Suppressor macrophage treated with lipopolysaccharide for 1 hour (primary cell): ENCODE measurements at regions not wholly inside any gene's neighbourhood (a gene's known extent, or its start where the extent isn't known, plus 50 kb on each side); places are given as distances from the start of the nearest gene placed in this dataset.

Source experiments
- DNase-seq, 3 donors: peaks; one replicate each; pipeline ENCODE4 v3.0.0-alpha.2; 2020 to 2022

DNA sequence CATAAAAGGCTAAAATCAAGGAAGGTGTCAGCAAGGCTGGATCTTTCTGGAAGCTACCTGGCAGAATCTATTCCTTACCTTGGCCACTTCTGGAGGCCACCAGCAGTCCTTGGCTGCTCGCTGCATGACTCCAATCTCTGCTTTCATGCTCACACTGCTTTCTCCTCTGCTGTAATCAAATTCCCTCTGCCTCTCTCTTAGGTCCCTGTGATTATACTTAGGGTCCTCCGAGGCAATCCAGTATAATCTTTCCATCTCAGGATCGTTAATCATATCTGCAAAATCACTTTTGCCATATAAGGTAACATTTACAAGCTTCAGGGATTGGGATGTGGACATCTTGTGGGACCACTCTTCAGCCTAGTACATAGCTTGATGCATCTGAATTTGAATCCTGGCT lies 110.7 kb upstream of the IVNS1ABP start:
- no peak for DNase-seq

DNA sequence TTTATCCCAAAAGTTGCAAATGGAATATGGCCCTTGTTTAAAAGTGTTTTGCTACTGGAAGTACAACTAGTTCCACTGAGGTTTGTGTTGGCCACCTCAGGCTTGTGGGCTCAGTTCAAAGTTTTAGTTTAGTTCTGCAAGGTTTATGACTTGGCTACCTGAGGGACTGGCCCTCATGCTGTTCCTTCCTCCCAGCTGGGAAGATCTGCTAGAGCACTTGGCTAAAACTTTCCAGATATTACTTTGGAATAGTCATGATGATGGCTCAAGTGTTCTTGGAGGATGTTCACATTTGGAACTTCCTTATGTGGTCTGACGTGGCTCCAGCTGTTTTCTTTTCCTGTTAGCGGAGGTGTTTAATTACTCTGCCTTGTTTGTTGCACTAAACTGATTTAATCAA lies 110.2 kb upstream of the IVNS1ABP start:
- peak; percentile 33 to 70 (median 38) for DNase-seq

DNA sequence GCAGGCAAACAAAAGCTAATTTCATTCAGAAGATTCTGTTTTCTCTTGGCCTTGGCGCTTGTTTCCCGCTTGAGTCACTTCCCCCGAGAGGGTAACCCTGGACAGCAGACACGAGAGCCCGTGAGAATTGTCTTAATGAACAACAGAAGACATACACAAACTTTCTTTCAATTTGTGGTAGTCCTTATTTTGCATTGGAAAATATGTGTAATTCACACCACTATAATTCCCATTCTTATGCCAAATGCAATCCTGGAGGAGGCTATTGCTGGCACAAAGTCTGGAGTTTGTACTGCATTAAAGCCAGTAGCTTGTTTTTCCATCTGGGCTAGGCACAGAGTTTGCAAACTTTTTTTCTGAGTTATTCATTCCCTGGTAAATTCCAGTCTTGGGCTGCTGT lies 109.8 kb upstream of the IVNS1ABP start:
- DNase-seq, result no peak

DNA sequence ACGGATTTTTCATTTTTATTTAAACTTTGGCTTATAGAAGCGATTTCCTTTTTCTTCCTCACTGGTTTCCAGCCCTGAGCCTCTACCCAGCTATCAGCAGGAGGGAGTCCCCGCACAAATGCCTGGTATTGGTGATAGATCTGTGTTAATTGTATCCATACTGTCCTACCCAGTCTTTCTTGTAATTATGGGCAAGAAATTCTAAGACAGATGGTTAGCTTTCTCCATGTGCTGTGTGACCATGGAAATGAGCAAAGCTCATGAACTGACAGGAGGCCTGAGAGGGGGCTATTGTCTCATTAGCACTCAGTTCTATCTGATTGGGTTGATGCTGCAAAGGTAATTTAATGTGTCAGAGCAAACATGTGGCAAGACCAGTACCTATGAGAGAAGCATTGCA lies 108.1 kb upstream of the IVNS1ABP start:
- no peak for DNase-seq

DNA sequence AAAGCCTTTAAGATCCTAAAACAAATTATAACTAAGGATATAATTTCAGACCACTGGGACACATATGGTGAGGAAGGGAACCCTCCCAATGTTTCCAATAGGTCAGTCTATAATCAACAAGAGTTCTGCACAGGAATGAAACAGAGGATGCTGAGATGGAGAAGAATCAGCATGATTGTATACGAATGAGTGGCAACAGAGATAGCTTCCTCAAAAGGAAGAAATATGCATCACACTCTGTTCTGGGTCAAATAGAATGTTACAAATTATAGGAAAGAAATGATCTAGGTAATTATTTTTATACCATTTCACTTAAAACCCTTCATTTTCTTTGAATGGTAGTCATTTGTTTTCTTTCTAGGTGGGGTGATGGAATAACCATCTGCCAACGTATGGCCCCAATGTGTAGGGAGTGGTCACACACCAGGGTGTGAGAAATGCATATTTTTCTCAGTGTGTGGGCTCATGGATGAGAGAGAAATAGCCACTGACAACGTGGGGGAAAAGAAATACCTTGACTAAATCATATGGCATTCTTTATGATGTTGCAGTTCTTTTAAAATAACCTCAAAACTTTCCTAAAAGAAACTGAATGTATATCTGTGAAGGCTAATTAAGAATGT lies 104.6 kb upstream of the IVNS1ABP start:
- DNase-seq, result no peak

DNA sequence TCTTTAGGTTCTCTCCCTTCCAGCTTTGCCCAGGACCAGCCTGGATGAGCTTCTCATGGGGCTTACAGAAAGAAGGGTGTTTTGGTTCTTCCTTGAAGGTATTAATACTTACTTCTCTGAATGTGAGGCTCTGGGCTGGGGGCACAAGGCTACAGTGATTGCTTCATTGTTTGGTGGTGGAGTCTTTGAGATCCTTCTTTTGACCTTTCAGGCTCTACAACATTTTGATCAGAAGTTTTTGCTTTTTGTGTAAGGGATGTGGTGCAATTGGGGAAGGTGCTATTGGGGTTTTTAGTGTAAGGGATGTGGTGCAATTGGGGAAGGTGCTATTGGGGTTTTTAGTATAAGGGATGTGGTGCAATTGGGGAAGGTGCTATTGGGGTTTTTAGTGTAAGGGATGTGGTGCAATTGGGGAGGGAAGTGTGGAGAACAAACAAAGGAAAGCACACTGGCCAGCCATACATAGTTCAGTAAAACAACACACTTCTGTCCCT lies 103.6 kb upstream of the IVNS1ABP start:
- peak; percentile 26 to 34 (median 26) for DNase-seq

DNA sequence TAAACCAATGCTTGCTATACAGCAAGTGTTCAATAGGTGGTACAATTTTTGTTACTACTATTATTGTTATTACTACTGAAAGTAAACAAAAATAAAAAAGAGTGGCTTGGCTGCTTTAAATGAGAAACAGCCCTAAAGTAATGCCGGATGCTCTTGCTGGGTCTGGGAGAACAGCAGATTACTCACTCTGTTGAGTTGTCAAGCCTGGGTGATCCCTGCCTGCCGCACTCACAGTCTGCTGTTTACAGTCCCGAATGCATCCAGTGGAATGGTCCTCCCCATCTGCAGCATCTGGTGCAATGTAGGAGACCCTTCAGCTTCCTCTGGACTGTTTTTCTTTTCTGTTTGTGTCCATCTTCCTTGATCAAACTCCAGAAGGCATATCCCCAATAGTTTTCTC lies 102.7 kb upstream of the IVNS1ABP start:
- DNase-seq, result no peak

DNA sequence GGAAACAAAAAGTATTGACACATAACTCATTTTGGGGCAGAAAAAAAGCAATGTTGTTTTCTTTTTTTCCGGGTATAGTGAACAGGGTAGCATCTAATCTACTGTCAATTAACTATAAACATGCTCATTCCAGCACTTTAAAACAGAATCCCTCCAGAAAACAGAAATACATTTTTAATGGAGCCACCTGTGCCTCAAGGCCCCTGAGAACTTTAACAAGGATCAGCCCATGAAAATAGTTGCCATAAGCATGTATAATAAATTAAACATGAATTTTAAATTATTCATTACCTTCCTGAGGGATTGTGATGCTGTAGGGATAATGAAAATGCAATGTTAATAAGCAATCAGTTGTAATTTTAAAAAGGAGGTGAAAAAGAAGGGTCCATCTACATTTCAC lies 101.4 kb upstream of the IVNS1ABP start:
- no peak for DNase-seq

DNA sequence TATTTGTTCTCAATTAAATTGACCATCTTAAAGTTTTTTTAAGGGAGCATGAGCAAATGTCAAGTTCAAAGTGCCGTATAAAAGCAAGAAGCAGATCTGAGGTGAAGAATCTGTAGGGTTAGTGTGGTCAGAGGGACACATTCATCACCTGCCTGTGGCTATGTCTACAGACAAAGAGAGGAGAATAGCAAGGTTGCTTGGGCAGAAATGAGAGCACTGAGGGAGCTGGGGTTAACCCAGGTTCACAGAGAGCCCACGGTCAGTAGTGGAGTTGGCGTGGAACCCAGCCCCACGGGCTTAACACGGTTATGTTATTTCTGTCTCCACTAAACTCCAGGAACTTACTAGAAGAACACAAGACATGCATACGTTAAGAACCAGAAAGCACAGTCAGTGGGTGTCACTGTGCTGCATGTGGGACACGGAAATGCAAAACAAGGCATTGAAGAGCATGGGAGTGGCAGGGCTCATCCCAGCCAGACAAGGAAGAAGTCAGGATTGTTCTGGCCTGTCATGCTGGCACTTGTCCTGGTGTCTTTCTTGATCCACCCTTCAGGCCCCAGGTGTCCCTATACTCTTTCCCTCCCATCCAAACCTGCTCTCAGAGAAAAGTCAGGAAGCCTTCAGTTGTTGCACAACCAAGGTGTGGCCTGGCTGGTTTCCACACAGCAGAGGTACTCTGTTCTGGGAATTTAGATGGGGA lies 95.5 kb upstream of the IVNS1ABP start:
- no peak for DNase-seq

DNA sequence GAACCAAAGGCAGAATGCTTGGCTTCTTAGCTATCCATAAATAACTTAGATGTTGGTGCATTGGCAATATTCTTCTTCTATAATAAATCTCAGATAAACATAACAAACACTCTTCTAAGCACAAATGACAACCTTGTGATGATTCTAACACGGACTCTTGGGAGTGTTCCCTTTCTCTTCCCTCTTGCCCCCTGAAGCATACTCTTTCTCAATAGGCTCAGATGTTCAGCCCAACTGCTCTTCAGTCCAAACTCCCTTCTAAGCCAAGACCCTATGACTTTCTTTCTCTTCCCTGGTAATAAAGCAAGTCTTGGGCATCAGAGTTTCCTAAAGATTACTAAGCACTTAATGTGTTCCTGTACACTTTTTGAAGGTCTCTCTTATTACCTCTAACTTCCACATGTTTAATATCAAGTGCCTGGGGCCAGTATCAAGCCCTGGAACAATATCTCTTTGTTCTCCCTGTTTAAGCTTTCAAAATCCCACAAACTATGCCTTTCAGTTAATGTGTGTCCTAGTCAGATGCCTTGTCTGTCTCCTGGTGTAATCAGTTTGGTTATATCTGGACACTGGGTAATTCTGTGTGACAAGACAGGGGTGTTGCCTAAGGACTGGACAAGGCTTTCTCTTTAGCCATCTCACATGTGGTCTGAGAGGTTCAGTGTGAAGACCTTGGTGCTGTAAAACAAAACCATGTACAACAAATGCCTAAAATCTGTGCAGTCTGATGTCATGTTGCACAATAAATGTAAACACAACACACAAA lies 92.9 kb upstream of the IVNS1ABP start:
- DNase-seq, result peak in 1 of 3 donors; percentile 25

DNA sequence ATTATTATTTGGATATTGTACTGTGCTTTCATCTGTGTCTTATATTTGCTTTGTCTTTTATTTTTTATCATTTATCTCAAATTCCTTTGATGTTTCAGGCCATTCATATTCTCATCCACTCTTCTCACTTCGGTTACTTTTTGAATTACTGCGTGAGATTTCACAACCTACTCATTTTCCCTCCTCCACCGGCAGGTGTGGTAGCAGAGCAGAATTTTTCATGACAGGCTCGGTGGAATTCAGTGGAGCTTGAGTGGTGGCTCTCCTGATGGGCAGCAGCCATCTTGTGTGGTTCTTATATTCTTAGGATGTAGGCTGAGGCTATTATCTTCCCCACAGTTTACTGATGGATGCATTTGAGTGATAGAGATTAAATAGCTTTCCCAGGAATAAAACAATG lies 92.3 kb upstream of the IVNS1ABP start:
- no peak for DNase-seq

DNA sequence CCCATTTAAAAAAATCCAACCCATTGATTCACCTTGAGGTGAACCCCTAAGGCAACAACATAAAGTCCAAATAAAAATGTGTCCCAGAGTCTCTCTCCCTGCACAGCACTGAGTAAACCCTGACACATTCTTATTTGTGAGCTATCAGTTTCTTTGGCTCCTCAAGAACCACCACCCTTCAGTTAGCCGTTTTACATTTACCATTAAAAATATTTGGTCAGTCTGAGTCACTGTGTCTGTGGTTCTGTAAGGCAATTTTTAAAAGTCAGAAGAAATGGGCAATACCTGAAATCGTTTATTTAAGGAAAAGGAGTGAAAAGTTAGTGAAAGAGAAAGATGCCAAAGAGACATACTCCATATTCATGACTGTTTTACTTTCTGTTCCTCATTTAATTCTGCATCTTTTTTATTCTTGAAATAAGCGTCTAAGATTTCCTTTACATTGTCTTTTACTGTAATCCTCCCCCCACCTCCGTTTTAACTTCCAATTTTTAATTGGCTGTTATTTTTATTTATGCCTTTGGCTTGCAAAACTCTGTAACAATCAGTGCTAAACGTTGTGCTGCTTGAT lies 91.7 kb upstream of the IVNS1ABP start:
- peak in 2 of 3 donors; percentile 39 to 52 for DNase-seq

DNA sequence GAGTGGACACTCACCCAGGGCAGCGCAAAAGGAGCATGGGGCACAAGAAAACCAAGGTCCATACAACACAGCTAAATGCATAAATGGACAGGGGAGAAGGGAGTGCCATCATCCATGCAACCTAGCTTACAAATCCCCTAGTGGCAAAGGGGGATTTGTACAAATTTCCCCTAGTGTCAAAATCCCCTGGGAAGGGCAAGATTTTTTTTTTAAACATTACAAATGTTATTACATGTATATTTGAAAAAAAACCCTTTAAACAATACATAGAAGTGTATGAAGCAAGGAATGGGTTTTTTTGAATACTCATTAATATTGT lies 89.6 kb upstream of the IVNS1ABP start:
- DNase-seq, result peak; percentile 62 to 85 (median 71)

DNA sequence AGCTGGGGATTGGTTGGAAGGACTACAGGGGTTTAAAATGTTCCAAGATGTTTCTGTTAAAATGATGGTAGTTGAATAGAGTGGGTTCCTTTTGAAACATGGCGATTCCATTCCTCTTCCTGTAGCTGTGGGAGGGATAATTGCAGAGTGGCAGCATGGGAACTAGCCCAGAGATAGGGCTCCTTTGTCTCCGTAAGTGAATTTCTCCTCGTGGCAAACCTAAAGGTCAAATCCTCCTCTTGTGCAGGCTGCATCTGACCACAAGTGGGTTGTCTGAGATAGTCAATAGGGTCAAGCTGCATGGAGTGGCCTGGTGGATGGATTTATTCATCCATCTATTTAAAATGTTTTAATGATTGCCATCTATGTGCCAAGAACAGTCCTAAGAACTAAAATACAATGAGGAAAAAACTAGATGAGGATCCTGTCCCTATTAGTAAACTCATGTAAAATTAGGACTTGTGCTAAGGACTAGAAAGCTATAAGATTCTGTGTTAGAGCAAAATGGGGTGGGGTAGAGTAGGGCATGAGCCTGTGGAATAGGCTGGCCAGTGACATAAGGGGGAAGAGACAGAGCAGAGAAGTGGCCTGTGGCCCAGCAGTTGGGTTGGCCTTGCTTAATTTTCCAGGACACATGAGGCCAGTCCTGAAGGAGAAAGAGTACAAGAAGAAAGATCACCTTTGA lies 89.1 kb upstream of the IVNS1ABP start:
- DNase-seq, result no peak

DNA sequence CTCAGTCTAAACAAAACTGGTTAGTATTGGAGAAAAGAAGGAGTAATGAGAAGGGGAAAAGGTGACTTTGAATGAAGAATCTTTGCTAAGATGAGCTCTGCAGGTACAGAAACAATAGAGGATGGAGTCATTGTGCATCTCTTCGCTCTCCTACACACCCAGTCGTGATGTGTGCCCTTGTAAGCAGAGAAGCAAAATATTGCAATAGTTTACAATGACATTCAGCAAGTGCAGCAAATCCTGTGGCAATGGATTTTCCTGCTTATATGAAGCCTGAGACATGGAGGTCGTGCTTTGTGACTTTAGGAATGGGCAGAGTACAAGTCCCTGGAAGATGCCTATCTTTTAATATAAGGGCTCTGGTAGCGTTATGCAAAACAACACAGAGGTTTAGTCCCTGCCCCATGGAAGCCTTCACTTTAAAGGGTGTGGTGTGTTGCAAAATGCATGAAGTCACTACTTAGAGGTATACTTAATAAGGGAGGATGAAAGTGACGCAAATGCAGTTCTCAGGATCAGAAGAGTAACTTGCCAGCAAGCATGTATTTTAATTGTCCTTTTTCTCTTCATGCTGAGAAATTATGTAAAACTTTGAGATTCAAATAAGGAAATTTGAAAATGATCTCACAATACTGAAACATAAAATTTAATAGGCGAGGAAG lies 88.0 kb upstream of the IVNS1ABP start:
- DNase-seq, result peak in 1 of 3 donors; percentile 58

DNA sequence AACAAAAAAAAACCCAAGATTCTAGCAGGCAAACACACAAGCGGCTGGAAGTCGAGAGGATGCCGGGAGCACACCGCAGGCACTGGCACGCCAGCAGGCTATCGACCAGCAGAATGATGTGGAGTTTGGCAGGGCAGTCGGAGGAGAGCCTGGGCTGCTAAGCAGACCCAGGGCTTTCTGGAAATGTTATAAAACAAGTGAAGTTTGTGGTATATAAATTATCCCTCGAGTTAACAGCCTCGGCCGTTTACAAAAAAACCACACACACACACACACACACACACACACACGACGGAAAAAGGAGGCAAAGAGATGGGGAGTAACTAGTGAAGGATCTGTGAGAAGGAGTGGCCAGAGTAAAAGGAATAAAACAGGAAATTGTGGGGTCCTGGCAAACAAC lies 87.2 kb upstream of the IVNS1ABP start:
- no peak for DNase-seq

DNA sequence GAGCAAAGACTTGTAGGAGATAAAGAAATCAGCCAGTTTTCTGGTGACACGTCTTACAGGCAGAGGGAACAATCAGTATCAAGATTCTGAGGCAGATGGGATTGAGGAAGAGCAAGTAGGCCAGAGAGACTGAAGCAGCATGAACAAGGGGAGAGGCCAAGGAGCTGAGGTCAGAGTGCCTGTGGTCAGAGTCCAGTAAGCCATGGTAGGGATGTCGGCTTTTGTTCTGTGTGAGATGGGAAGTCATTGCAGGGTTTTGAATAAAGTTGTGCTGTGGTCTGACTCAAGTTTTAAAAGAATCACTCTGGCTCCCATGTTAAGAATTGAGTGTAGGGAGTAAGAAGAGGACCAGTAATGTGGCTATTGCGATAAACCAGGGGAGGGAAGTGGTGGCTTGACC lies 85.9 kb upstream of the IVNS1ABP start:
- DNase-seq, result peak; percentile 50 to 80 (median 52)

DNA sequence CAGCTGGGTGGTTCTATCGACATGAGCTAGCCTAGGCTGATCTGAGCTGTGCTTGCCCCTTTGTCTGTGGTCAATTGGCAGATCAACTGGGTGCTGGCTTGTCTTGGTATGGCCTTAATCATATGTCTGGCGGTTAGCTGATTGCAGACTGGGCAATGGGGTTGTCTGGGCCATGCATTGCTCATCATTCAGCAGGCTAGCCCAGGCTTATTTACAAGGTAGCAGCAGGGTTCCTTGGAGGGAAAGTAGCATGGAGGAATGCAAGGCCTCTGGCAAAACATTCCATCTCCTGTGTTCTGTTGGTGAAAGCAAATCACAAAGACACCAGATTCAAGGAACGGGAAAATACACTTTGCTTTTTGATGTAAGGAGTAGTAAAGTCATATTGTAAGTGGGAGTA lies 84.0 kb upstream of the IVNS1ABP start:
- no peak for DNase-seq

DNA sequence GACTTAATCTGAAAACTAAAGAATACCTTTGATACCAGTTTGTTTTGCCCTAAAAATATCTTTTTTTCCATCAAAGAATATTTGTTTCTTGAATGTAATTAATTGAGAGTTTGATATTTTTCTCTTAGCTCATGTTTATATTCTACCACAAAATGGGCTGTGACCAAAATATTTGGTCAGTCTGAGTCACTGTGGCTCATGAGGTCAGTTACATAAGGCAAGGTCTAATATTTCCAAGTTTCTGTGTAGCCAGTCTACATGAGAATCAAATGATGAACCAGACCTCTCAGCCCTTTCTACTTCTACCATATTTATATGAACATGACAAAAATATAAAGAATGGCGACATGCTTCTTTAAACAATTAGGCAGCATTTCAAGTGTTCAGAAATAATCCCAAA lies 83.0 kb upstream of the IVNS1ABP start:
- peak in 2 of 3 donors; percentile 53 to 71 for DNase-seq

DNA sequence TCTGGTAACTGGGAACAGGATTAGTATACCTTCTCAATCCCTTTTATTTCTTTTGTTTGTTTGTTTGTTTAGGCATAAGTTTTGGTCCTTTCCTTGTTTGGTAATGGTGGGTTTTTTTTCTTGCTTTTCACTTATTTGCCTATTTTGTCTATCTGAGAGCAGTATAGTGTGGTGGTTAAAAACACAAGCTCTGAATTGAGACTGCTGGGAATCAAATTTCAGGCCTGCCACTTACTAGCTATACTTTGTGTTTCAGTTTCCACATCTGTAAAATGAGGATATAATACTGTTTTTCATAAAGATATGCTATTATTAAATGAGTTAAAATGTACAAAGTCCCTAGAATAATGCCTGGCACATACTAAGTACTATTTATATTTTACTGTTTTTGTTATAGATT lies 81.6 kb upstream of the IVNS1ABP start:
- no peak for DNase-seq

DNA sequence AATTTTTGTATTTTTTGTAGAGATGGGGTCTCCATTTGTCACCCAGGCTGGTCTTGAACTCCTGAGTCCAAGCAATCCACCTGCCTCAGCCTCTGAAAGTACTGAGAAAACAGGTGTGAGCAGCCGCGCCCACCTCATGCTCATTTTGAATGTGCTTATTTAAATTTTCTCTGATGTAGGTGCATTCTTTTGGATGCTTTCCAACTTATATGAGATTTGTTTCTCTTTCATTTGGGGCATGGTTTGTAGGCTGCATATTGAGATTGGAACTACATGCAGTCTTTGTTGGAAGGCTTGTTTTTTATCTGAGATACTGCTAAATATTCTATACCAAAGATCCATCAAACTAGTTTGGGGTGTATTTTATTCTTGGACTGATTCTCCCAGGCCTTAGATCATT lies 81.0 kb upstream of the IVNS1ABP start:
- DNase-seq, result no peak

DNA sequence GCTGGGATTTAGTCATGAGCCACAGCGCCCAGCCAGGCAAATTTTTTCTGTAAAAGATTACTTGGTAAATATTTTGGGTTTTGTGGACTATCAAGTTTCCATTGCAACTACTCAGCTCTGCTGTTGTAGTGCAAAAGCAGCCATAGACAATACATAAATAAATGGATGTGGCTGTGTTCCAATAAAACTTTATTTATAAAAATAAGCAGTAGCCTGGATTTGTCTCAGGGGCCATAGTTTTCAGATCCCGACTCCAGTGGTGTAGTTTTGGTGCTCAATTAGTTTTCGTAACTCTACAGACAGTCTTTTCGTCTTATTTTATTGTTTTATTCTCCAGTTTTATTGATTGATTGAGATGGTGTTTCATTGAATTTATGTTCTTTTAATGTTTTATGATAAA lies 80.1 kb upstream of the IVNS1ABP start:
- no peak for DNase-seq

DNA sequence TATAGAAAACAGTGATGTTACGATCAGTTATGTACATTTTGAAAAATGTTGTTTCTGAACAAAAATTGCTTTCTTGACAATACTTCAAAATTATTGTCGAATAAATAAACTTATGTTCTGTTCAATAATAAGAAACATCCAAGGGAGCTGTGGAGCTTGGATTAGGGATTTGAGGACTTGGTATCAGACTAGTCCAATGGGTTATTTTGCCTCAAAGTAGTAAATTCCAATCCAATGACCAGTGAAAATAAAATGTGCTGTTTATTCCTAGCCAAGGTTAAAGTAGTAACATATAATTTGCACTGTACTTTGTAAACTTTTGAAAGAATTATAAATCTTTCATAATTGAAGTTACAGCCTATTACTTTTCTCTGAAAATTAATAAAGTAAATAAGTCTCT lies 79.1 kb upstream of the IVNS1ABP start:
- DNase-seq, result no peak
